ENCODE measurements at regions not wholly inside any gene's neighbourhood (a gene's known extent, or its start where the extent isn't known, plus 50 kb on each side); places are given as distances from the start of the nearest gene placed in this dataset.

DNA sequence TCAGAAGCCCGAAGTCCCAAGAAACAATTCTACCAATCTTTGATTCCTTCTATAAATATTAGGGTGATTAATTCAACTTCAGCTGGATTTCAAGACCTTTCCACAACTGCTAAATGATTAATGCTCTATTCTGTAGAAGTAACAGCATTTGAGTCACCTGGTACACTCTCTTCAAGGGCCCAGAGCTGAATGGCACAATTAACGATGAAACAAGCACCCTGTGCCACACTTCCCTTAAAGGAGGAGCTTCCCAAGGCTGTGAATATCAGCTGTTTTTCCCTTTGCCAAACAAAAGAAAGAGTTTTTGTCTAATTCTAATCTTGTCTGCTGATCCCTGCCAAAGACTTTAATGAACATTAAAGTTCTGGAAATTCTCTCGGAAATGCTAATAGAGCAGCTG lies 56.0 kb downstream of the BOD1L2 start:
- H3K9me3 Mint-ChIP-seq = peaks cover 6% of the 10 kb centered on the region
- H3K27me3 Mint-ChIP-seq (ENCODE audit: low read depth) = peaks cover 23% of the 10 kb centered on the region
- TF ChIP-seq, protein P1, sequence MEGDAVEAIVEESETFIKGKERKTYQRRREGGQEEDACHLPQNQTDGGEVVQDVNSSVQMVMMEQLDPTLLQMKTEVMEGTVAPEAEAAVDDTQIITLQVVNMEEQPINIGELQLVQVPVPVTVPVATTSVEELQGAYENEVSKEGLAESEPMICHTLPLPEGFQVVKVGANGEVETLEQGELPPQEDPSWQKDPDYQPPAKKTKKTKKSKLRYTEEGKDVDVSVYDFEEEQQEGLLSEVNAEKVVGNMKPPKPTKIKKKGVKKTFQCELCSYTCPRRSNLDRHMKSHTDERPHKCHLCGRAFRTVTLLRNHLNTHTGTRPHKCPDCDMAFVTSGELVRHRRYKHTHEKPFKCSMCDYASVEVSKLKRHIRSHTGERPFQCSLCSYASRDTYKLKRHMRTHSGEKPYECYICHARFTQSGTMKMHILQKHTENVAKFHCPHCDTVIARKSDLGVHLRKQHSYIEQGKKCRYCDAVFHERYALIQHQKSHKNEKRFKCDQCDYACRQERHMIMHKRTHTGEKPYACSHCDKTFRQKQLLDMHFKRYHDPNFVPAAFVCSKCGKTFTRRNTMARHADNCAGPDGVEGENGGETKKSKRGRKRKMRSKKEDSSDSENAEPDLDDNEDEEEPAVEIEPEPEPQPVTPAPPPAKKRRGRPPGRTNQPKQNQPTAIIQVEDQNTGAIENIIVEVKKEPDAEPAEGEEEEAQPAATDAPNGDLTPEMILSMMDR (conservative IDR thresholded peaks at IDR 0.05) = no peak
- no peaks in the 10 kb centered on the region for H3K4me1 Mint-ChIP-seq
- no peak overlapping the region for H3K4me3 Mint-ChIP-seq
- DNase-seq (ENCODE audit: low read depth, low spot score) = no peak
- H3K27ac Mint-ChIP-seq (ENCODE audit: unreplicated experiment) = no peak overlapping the region
- no peaks in the 10 kb centered on the region for H3K36me3 Mint-ChIP-seq (ENCODE audit: low read depth)

DNA sequence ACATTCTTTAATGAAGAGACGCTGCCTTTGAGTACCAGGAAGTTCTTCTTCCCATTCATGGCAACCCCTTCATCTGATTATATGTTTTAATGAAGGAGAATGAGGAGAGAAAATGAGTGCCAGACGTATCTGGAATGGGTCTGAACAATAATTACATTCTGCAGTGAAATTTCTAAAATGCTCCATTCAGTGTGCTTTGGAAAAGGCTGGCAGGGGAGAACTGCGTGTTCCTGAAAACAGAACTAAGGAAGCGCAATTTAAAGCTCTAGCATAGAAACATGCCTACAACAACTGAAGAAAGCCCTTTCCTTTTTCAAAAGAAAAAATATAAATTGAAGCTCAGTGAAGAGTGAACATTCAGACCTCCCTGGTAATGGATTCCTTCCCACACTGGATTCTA lies 58.8 kb downstream of the BOD1L2 start:
- H3K27me3 Mint-ChIP-seq (ENCODE audit: low read depth) = peaks cover 45% of the 10 kb centered on the region
- H3K9me3 Mint-ChIP-seq = peaks cover 6% of the 10 kb centered on the region
- TF ChIP-seq, protein P1 (conservative IDR thresholded peaks at IDR 0.05) = no peak
- no peak for DNase-seq (ENCODE audit: low read depth, low spot score)
- H3K4me1 Mint-ChIP-seq = peaks cover 10% of the 10 kb centered on the region
- no peaks in the 10 kb centered on the region for H3K36me3 Mint-ChIP-seq (ENCODE audit: low read depth)
- H3K27ac Mint-ChIP-seq (ENCODE audit: unreplicated experiment) = no peak overlapping the region
- no peak overlapping the region for H3K4me3 Mint-ChIP-seq

DNA sequence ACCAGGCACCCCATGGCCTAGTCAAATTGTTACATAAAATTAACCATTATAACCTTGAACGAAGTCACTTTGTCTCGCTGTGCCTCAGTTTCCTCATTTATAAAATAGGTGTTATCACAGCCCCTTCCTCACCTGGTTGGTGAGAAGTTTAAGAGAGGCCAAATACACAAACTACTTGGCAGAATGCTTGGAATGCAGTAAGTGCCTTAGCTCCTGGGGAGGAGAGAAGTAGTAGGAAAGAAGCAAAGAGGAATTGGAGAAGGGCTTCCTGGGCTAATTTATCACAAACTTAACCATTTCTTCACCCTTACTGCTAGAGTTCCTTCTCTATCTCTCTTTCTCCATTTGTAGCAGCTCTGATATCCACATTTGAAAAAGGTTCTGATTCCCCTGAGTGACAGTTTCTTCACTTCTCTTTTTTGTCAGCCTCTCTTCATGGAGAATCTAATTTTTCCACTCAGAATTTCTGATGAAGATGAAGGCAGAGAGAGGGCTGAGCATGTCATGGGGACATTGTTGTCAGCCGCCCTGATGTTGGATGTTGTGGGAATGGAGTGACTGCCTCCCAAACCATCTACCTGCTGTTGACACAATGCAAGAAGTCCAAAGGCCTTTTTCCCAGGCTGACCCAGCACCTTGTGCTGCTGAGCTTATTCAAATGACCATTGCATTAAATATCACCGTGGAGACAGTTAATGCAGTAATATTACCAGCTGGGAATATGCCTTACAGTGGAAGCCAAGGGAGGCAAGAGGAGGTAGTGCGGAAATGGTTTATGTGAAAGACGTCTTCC lies 60.4 kb downstream of the BOD1L2 start:
- Mint-ChIP-seq H3K4me1 (peaks cover 10% of the 10 kb centered on the region), H3K36me3 (ENCODE audit: low read depth) (no peaks in the 10 kb centered on the region), H3K27me3 (ENCODE audit: low read depth) (peaks cover 52% of the 10 kb centered on the region), H3K27ac (ENCODE audit: unreplicated experiment) (no peak overlapping the region), H3K4me3 (no peak overlapping the region), H3K9me3 (peaks cover 6% of the 10 kb centered on the region)
- TF ChIP-seq, protein P1 (conservative IDR thresholded peaks at IDR 0.05) = no peak
- no peak for DNase-seq (ENCODE audit: low read depth, low spot score)

DNA sequence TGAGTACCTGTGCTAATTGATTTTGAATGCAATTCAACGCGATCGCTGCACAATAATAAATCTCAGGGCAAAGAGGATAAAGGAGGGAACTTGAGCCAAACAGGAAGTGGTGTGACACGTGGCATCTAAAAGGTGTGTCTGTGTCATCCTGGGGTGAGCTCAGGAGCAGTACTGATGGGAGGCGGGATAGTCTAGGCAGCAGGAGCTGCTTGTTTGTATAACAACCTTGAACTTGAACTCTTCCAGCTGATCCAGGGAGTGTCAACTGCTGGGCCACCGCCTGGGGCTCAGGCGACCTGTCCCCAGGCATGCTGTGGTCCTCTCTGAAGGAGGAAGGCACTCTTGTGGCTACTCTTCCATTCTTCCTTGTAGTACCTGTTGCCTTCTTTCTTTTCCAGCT lies 61.2 kb downstream of the BOD1L2 start:
- H3K9me3 Mint-ChIP-seq = peaks cover 6% of the 10 kb centered on the region
- H3K27me3 Mint-ChIP-seq (ENCODE audit: low read depth) = peaks cover 52% of the 10 kb centered on the region
- no peak overlapping the region for H3K4me3 Mint-ChIP-seq
- no peak for DNase-seq (ENCODE audit: low read depth, low spot score)
- no peak overlapping the region for H3K27ac Mint-ChIP-seq (ENCODE audit: unreplicated experiment)
- peaks cover 10% of the 10 kb centered on the region for H3K4me1 Mint-ChIP-seq
- TF ChIP-seq, protein P1 (conservative IDR thresholded peaks at IDR 0.05) = no peak
- no peaks in the 10 kb centered on the region for H3K36me3 Mint-ChIP-seq (ENCODE audit: low read depth)

DNA sequence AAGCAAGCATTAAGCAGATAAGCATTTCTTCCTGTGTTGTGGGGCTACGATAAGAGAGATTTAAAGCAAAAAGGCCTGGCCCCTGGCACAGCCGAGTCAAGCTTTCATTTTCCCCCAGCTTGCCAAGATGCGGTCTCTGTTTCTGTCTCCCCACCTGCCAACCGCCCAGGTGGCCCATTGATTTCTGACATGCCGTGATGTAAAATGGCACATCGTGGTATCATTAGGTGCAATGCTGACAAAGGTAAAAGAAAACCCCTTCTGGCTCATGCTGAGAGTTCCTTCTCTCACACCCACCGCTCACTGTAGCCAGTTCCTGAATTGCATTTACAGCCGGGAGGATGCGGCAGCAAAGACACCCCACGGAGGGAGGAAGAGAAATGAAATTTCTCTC lies 62.8 kb downstream of the BOD1L2 start:
- no peak for DNase-seq (ENCODE audit: low read depth, low spot score)
- no peaks in the 10 kb centered on the region for H3K36me3 Mint-ChIP-seq (ENCODE audit: low read depth)
- peaks cover 52% of the 10 kb centered on the region for H3K27me3 Mint-ChIP-seq (ENCODE audit: low read depth)
- TF ChIP-seq, protein P1 (conservative IDR thresholded peaks at IDR 0.05) = no peak
- H3K4me1 Mint-ChIP-seq = peaks cover 10% of the 10 kb centered on the region
- H3K4me3 Mint-ChIP-seq = no peak overlapping the region
- peaks cover 6% of the 10 kb centered on the region for H3K9me3 Mint-ChIP-seq
- H3K27ac Mint-ChIP-seq (ENCODE audit: unreplicated experiment) = no peak overlapping the region
